GM21825 (cell line): ENCODE measurements at regions not wholly inside any gene's neighbourhood (a gene's known extent, or its start where the extent isn't known, plus 50 kb on each side); places are given as distances from the start of the nearest gene placed in this dataset.
"Not testable (repeated sequence)": the region's sequence is repeated elsewhere in the genome, so short reads cannot be mapped to it uniquely, and the experiment has no call there.

ENCODE experiments used
- ATAC-seq: cut with Tn5 transposase; IDR thresholded peaks from one replicate; pipeline ENCODE4 v1.9.1; 2021; ENCODE audit warnings: mild to moderate bottlenecking, moderate library complexity; ENCODE audit not compliant: unreplicated experiment

DNA sequence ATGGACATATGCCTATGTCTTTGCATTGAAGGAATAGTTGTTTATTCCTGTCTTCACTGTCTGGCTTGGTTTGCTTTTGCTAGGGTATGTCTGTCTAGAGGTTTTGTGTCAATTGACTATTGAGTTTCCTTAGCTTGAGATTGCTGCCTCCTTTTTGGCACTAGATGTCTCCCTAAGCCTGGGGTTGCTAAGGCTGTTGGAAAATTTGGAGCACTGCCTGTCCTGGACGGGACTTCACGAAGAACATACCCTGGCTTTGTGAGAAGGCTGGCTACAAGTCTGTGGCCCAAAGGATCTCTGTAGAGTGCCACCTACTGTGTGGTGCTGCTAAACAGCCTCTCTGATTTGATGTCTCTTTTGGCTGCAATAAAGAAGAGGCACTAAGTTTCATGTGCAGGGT, 183.8 kb upstream of the NUDT10 start:
- no peak for ATAC-seq

DNA sequence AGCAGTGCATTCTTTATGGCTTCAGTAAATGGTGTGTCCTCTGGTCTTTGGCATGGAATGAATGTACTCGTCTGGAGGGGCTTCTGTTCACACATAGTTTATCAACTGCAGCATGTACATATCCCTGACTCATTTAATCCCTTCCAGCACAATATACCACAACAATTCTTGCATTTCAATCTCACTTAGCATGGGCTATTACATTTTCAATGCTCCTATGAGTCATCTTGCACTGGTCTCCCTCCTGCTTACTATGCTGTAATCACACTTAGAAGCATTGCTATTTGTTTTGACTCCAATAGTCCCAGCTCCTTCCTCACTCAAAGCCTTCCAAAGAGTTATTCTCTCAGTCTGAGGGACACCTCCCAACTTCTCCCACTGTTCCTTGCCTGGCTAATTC, 180.9 kb upstream of the NUDT10 start:
- no peak for ATAC-seq

DNA sequence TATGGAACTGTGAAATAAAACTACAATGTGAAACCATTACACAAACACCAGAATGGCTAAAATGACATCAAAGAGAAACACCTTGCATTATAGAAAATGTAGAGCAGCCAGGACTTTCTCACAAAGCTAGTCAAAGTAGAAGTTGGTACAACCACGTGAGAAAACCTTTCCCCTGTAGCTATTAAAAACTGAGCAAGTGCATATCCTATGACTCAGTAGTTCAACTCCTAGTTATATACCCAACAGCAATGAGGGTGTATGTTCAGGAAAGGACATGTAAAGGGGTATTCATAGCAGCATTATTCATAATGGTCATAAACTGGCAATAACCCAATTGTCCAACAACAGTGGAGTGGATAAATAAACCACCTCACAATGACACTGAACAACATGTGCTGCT, 177.5 kb upstream of the NUDT10 start:
- no peak for ATAC-seq

DNA sequence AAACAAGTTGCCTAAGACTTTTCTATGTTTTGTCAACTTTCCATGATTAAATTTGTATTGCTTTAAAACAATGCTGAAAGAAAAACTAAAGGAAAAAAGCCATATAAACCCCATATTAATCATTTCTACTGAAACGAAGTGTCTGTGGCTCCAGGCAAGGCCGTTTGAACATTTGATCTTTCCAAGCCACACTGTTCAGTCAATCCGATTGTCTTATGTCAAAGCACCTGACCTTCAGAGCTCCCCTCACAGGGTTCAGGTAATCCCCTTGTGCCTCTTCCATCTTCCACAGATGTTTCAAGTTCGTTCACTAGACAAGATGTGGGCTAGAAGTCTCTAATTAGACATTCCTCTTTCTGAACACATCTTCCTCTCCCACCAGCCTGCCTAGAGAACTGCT, 177.1 kb upstream of the NUDT10 start:
- no peak for ATAC-seq

DNA sequence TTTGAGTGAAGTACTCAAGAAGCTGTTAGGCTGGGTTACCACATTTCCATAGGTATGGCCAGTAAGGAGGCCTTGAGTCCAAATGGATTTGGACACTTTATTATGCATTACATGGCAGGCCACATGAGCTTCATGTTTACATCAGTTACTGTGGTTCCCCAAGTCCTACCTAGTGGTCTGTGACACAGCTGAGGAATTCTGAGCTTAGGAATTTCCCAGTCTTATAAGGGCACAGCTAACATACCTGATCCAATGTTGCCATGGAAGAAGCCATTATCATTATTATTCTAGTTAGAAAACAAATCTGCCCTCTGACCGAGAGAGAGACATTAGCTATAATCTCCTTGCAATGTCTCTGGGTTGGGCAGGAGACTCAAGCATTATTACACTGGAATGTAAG, 174.4 kb upstream of the NUDT10 start:
- ATAC-seq: no peak

DNA sequence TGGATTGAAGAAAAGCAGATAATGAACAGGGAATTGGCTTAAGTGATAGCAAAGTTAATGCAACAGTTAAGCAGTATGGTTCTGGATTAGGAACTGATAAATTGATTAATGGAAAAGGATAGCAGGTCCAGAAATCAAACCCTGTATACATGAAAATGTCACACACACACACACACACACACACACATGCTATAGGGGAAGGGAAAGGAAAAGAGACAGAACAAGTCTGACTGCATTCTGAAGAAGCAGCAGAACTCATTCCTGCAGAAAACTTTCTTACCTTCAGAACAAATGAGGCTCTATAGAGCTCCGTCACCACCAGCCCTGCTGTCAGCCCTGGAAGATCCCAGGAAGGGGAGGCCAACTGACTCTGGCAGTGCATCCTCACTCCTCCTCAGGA, 173.2 kb upstream of the NUDT10 start:
- ATAC-seq: not testable (repeated sequence)

DNA sequence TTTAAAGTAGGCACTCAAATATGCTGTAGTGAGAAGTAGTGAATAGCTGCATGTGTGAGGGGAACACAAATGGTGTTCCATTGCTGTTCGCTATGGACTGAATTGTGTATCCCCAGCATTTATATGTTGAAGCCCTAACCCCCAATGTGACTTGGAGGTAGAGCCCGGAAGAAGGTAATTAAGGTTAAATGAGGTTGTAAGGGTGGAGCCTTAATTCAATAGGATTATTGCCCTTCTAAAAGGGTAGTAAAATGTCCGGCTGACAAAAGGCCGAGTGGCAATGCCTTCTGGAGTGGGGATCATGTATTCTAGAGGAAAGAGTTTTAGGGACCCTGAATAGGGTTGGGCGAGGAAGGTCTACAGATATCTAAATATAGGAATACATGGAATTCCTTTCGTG, 168.9 kb upstream of the NUDT10 start:
- ATAC-seq: no peak

DNA sequence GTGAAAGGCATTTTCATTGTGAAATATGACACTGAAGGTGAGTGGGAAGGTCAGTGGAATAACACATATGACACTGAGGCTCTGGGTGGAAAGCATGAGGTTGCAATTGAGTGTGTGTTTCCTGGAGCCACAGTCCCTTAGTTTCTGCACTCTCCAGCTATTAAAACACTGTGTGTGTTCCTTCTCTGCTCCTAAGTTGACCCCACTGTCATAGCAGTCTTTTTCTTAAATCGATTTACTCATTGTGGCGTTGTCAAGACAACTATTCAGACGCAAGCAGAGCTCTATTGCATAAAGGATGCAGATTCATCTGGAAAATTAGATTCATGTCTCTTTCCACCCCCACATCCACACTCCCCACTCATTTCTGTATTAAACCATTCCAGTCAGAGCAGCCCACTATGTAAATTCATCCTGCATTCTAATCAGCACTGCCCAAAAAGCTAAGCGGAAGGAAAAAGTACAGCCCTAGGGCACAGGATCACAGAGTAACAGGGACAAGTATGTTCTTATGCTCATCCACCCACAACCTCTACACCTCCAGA, 154.2 kb upstream of the NUDT10 start:
- not testable (repeated sequence) for ATAC-seq

DNA sequence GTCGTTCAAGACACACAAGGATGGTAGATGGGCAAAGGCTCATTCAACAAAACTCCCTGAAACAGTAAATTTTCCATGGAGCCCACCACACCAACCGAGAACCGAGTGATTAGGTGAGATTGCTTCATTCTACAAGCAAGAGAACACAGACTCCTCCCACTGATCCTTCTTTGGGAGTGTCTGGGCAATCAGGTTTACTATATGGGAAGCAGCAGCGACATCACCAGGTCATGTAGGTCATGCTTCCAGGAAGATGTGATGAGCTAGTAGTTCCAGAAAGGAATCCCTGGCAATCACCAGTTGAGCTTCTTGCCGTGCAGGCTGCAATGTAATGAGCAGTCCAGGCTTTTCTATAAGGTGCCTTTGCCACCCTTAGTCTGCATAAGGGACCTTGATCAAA, 152.8 kb upstream of the NUDT10 start:
- not testable (repeated sequence) for ATAC-seq

DNA sequence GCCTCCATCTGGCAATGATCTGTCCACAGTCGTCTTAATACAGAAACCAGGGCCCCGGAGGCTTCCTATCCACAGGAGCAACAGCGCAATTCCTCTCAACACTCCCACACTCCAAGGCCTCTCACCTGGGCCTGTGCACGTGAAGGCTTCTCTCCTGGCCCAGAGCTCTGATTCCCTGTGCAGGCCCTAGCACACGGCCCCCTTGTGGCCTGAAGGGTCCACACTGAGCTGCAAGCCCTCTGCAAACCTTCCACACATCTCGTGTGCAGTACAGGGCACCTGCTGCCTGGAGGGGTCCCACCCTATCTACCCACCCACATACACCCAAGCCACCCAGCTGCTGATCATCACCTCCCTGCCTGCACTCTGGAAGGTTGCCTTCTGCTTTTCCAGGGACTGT, 150.1 kb upstream of the NUDT10 start:
- ATAC-seq: no peak

DNA sequence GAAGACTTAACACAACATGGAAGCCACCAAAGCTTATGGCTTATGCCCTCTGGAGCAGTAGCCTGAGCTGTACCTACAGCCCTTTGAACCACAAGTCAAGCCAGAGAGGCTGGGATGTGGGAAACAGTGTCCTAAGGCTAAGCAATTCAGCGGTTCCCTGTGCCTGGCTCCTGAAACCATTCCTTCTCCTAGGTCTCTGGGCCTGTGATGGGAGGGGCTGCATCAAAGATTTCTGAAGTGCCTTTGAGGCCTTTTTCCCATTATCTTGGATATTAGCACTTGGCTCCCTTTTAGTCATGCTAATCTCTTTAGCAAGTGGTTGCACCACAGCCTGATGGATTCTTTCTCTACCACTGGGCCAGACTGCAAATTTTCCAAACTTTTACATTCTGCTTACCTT, 140.5 kb upstream of the NUDT10 start:
- ATAC-seq: no peak

DNA sequence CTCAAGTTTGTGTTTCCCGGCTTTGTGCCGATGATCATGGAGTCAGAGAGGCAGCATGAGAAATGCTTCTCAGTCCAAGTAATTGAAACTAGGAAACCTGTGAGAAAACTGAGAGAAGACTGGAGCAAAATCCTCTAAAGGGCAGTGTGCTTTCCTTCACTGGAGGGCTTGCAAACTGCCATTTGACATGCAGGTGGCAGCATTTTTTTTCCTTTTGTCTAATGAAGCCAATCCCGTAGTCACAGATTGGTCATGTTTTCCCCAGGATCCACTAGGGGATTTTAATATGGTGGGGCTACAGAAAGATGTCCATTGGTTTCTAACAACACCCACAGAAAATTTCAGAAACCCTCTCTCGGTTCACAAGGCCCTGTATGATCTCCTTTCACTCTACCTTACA, 117.4 kb upstream of the NUDT10 start:
- ATAC-seq: no peak

DNA sequence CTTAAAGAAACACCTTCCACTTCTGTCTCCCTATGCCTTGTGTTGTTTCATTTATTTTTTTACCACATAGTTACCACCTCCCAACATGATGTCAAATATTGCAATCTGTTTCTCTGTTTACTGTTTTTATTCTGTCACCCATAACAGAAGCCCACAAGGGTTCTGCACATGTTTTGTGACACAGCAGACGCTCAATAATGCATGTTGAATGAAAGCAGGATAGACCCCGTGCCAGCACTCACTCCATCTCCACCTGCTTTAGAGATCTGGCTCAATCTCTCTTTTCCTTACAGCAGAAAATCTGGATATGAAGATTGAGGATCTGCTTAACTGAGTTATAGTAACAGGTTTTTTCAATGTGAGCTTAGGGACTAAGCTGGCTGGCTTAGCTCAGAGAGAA, 116.8 kb upstream of the NUDT10 start:
- no peak for ATAC-seq

DNA sequence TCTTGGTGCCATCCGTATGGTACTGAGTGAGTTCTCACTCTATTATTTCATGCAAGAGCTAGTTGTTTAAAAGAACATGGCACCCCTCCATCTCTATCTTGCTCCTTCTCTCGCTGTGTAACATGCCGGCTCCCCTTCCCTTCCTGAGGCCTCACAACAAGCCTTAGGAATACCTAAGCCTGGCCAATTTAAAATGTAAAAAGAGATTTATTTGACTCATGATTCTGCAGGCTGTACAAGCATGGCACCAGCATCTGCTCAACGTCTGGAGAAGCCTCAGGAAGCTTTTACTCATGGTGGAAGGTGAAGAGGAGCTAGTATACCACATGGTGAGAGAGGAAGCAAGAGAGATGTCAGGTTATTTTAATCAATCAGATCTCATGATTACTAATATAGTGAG, 90.4 kb upstream of the NUDT10 start:
- ATAC-seq: no peak

DNA sequence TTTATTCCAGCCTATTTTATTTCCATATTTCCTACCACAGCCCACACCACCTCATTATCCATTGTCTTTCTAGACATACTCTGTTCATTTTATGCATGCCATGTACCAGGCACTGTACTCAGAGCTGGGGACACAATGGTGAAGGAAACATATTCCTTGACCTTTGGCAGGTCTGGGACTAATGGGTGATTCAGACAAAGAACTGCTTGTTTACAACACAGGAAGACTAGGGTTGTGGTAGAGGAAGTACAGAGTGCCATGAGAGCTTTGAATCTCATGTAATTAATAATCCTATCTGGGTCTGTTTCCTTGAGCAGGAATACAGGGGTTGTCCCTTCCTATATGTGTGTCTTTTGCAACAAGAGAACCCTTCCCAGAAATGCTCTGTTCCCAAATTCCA, 75.1 kb upstream of the NUDT10 start:
- no peak for ATAC-seq

DNA sequence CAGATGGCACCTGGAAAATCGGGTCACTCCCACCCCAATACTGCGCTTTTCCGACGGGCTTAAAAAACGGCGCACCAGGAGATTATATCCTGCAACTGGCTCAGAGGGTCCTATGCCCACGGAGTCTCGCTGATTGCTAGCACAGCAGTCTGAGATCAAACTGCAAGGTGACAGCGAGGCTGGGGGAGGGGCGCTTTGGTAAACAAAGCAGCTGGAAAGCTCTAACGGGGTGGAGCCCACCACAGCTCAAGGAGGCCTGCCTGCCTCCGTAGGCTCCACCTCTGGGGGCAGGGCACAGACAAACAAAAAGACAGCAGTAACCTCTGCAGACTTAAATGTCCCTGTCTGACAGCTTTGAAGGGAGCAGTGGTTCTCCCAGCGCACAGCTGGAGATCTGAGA, 70.4 kb upstream of the NUDT10 start:
- not testable (repeated sequence) for ATAC-seq

DNA sequence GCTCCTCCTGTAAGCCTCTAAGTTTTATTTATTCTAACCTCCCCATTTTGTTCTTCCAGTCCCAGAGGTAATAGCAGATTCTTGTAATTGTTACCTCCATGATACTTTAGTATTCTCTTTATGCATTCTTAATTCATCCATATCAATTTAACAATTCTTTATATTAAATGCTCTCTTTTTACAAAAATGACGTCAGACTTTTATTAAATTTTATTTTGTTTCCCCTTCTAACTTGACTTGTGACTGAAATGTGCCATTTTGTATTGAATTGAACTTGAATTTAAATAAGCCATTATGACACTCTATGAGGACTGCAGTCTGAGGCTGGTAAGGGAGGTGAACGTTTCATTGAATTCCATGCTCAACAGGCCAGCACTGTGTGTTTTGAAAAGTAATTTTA, 60.0 kb upstream of the NUDT10 start:
- no peak for ATAC-seq

DNA sequence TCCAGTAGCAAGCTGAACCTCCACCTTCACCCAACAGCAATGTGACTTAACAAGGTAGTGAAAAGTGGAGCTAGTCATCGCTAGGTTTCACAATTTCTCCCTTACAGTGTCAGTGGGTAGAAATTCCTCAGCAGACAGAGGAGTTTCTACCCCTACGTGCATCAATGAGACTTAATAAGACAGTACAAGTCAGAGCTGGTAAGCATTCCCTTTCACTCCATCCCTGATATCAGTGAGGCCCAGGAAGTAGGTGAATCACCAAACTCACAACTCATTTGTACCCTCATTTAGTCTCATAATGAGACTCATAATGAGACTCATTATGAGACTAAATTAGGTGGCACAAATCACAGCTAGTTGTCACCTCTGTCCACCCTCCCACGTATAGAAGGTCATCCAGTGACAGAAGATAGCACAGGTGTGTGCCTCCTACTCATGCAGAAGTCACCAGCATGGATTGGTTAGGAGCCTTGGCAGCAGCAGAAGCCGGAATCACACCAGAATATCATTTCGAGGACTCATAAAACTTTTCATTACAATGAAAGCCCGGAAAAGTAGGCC, 50.8 kb upstream of the NUDT10 start:
- ATAC-seq: no peak
